ENCODE measurements at regions not wholly inside any gene's neighbourhood (a gene's known extent, or its start where the extent isn't known, plus 50 kb on each side); places are given as distances from the start of the nearest gene placed in this dataset.

DNA sequence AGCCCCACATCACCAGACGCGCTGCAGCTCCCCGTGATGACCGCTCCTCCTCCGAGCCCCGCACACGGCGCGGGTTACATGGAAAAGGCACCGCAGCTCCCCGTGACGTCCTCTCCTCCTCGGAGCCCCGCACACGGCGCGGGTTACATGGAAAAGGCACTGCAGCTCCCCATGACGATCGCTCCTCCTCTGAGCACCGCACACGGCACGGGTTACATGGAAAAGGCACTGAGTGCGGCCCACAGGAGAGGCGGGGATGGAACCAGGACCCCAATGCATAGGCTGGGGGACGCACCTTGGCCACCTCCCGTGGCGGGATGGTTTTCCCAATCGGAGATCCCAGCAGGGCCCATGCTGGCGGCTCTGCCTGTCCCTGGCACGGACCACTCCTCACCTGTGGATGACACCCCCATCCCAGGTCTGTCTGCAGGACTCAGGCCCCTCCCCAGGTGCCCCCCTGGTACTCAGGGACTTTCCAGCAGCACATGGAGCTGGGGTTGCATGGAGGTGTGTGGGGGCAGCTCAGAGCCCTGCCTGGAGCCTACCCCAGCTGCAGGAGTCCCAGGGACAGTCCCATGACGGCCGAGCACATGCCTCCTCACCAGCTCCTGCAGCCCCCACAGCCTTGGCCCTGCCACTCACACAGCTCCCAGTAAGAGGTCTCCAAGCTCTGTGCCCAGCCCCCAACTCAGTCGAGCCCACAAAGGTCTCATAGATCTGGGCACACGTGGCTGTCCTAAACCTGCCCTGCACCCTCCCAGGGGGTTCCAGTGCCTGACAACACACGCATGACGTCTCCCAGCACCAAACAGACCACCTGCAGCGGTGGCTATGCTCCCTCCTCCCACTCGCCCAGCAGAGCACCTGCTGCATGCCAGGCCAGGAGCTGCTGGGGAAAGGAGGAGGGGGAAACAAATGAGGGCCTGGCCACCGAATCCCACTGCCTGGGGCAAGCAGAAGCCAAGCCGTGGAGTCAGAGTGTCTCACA, 166.6 kb downstream of the BRD1 start:
- TF ChIP-seq EZH2 (IDR thresholded peaks at IDR 0.05; ENCODE audit: insufficient read depth, poor library complexity, severe bottlenecking) (no peak), EZH2phosphoT487 (IDR thresholded peaks at IDR 0.05; ENCODE audit: insufficient read depth, low read depth) (no peak)
